CD14-positive monocyte (primary cell): ENCODE measurements at regions not wholly inside any gene's neighbourhood (a gene's known extent, or its start where the extent isn't known, plus 50 kb on each side); places are given as distances from the start of the nearest gene placed in this dataset.

Source experiments
- DNase-seq, 3 donors: peaks; one replicate each; pipeline ENCODE4 v3.0.0-alpha.2; 2011 to 2022
- H2AFZ ChIP-seq: 2 replicates; pipeline ENCODE4 v1.6.0; 2012; ENCODE audit warnings: mild to moderate bottlenecking, low read depth, low read length, inconsistent platforms; ENCODE audit not compliant: insufficient read depth, poor library complexity, severe bottlenecking
- H3K27ac ChIP-seq, 2 donors: 1 replicate in 1 of 2; 2 replicates in 1 of 2; pipeline ENCODE4 v1.5.1; 2012 to 2013; ENCODE audit warnings: low read length in 2 of 2, control low read depth in 1 of 2, inconsistent platforms in 1 of 2, low read depth in 1 of 2, mild to moderate bottlenecking in 1 of 2
- H3K27me3 ChIP-seq, 2 donors: one replicate each; pipeline versions ENCODE4 v1.6.0 to v1.6.1; 2011 to 2013; ENCODE audit warnings: low read length in 2 of 2; ENCODE audit not compliant: control insufficient read depth in 2 of 2, insufficient read depth in 2 of 2
- H3K36me3 ChIP-seq, 2 donors: replicated peaks in 1 of 2; 1 replicate in 1 of 2; 2 replicates in 1 of 2; pipeline versions ENCODE4 v1.5.1 to v1.6.1; 2012 to 2013; ENCODE audit warnings: low read length in 2 of 2, control low read depth in 1 of 2, inconsistent platforms in 1 of 2, mild to moderate bottlenecking in 1 of 2; ENCODE audit not compliant: insufficient read depth in 2 of 2, control insufficient read depth in 1 of 2
- H3K4me1 ChIP-seq, 2 donors: 1 replicate in 1 of 2; 2 replicates in 1 of 2; pipeline versions ENCODE4 v1.5.1 to v1.6.1; 2012 to 2013; ENCODE audit warnings: low read length in 2 of 2, control low read depth in 1 of 2, inconsistent platforms in 1 of 2, mild to moderate bottlenecking in 1 of 2, moderate library complexity in 1 of 2; ENCODE audit not compliant: insufficient read depth in 2 of 2, control insufficient read depth in 1 of 2
- H3K4me2 ChIP-seq: replicated peaks from 2 replicates; pipeline ENCODE3; 2012; ENCODE audit warnings: low read length, moderate library complexity, mild to moderate bottlenecking; ENCODE audit not compliant: poor library complexity, severe bottlenecking; ENCODE audit errors: extremely low read depth
- H3K4me3 ChIP-seq, 3 experiments: fragments of 200-600 bp in 1 of 3; sonication (generic) in 1 of 3; replicated peaks in 1 of 3; 1 replicate in 2 of 3; 2 replicates in 1 of 3; pipeline ENCODE4 v1.5.1; 2011 to 2013; ENCODE audit warnings: low read length in 3 of 3, mild to moderate bottlenecking in 3 of 3, control low read depth in 2 of 3, low read depth in 2 of 3, inconsistent platforms in 1 of 3, moderate library complexity in 1 of 3
- H3K79me2 ChIP-seq: 2 replicates; pipeline ENCODE4 v1.6.0; 2012; ENCODE audit warnings: mild to moderate bottlenecking, control low read depth, inconsistent platforms, low read length, moderate library complexity; ENCODE audit not compliant: insufficient read depth
- H3K9ac ChIP-seq: 2 replicates; pipeline ENCODE4 v1.6.0; 2017; ENCODE audit warnings: low read length, mild to moderate bottlenecking; ENCODE audit not compliant: insufficient read depth, poor library complexity, severe bottlenecking
- H3K9me3 ChIP-seq, 2 donors: replicated peaks in 1 of 2; 1 replicate in 1 of 2; 2 replicates in 1 of 2; pipeline versions ENCODE4 v1.5.1 to v1.6.1; 2012 to 2013; ENCODE audit warnings: low read length in 2 of 2, control low read depth in 1 of 2; ENCODE audit not compliant: control insufficient read depth in 1 of 2, insufficient read depth in 1 of 2
- H4K20me1 ChIP-seq: 2 replicates; pipeline ENCODE4 v1.6.0; 2012; ENCODE audit warnings: mild to moderate bottlenecking, low read length, control low read depth, moderate library complexity; ENCODE audit not compliant: insufficient read depth
- H3K27ac Mint-ChIP-seq, 7 donors: one replicate each; pipeline ENCODE4 v1.8.0; 2020; ENCODE audit warnings: mild to moderate bottlenecking in 7 of 7, mixed read lengths in 7 of 7, moderate library complexity in 6 of 7, inconsistent platforms in 2 of 7
- H3K27me3 Mint-ChIP-seq, 3 donors: one replicate each; pipeline ENCODE4 v1.8.0; 2021 to 2022; ENCODE audit warnings: low read depth in 3 of 3, mild to moderate bottlenecking in 3 of 3, mixed read lengths in 3 of 3, moderate library complexity in 3 of 3, inconsistent platforms in 1 of 3
- H3K36me3 Mint-ChIP-seq, 2 donors: one replicate each; pipeline ENCODE4 v1.8.0; 2020; ENCODE audit warnings: mixed read lengths in 2 of 2, inconsistent platforms in 1 of 2, mild to moderate bottlenecking in 1 of 2
- H3K4me1 Mint-ChIP-seq: one replicate; pipeline ENCODE4 v1.8.0; 2020; ENCODE audit warnings: mild to moderate bottlenecking, mixed read lengths
- H3K4me3 Mint-ChIP-seq, 2 donors: one replicate each; pipeline ENCODE4 v1.8.0; 2020; ENCODE audit warnings: mild to moderate bottlenecking in 2 of 2, mixed read lengths in 2 of 2, moderate library complexity in 1 of 2
- H3K9me3 Mint-ChIP-seq, 7 donors: one replicate each; pipeline ENCODE4 v1.8.0; 2020 to 2022; ENCODE audit warnings: mixed read lengths in 7 of 7, mild to moderate bottlenecking in 6 of 7, moderate library complexity in 6 of 7, inconsistent platforms in 2 of 7
- WGBS: methylation state at CpG from one replicate; pipeline ENCODE4 v1.1.5; 2013; ENCODE audit warnings: missing lambda C conversion rate; ENCODE audit not compliant: insufficient coverage; 5-methylcytosine and 5-hydroxymethylcytosine counted together
- intact Hi-C, 2 donors: fragments of 100-400 bp; cut with micrococcal nuclease; formaldehyde crosslinking; loops; one replicate each; pipeline versions ENCODE4 v1.15.0 to v1.15.1; 2023
- TF ChIP-seq, protein P1 (sequence below): fragments of 200-600 bp; IDR thresholded peaks from one replicate; pipeline ENCODE4 v1.8.0; 2022; ENCODE audit warnings: antibody characterized with exemption, mild to moderate bottlenecking

DNA sequence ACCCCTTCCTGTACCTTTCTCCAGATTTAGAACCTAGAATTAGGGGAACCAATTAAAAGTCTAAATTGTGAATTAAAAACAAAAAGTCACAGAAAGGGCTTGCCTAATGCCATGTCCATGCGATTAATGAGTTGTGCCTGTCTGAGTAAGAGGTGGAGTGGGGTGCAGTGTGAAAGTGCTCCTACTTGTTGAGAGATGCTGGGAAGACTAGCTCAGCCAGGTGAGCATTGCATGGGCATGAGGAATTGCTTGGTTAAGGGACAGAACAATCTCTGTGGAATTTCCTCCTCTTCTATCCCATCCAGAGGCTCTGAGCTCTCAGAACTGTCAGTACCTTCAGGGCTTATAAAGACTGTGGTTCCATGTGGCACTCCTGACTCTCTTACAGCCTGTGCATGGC is 159.0 kb upstream of the UBL3 start:
- Histone ChIP-seq H3K4me3 (no peak overlapping the region), H3K79me2 (no peaks in the 10 kb centered on the region), H3K27me3 (no peaks in the 10 kb centered on the region), H3K4me1 (peaks cover 0 to 5% of the 10 kb centered on the region in 2 donors), H3K4me2 (no peak overlapping the region), H3K9ac (no peak overlapping the region), H3K27ac (no peak overlapping the region), H2AFZ (no peak overlapping the region), H4K20me1 (no peaks in the 10 kb centered on the region), H3K36me3 (no peaks in the 10 kb centered on the region), H3K9me3 (no peaks in the 10 kb centered on the region)
- Mint-ChIP-seq H3K27ac (no peak overlapping the region), H3K36me3 (no peaks in the 10 kb centered on the region), H3K4me1 (peaks cover 9% of the 10 kb centered on the region), H3K27me3 (peaks cover 0 to 3% (median 2%) of the 10 kb centered on the region in 3 donors), H3K9me3 (peaks cover 0 to 2% (median 0%) of the 10 kb centered on the region in 7 donors), H3K4me3 (no peak overlapping the region)
- no peak for DNase-seq
- intact Hi-C loops = no loop called here
- TF ChIP-seq, protein P1, sequence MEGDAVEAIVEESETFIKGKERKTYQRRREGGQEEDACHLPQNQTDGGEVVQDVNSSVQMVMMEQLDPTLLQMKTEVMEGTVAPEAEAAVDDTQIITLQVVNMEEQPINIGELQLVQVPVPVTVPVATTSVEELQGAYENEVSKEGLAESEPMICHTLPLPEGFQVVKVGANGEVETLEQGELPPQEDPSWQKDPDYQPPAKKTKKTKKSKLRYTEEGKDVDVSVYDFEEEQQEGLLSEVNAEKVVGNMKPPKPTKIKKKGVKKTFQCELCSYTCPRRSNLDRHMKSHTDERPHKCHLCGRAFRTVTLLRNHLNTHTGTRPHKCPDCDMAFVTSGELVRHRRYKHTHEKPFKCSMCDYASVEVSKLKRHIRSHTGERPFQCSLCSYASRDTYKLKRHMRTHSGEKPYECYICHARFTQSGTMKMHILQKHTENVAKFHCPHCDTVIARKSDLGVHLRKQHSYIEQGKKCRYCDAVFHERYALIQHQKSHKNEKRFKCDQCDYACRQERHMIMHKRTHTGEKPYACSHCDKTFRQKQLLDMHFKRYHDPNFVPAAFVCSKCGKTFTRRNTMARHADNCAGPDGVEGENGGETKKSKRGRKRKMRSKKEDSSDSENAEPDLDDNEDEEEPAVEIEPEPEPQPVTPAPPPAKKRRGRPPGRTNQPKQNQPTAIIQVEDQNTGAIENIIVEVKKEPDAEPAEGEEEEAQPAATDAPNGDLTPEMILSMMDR = no peak
- 100% methylated on average over 1 of the region's 1 CpG for WGBS

DNA sequence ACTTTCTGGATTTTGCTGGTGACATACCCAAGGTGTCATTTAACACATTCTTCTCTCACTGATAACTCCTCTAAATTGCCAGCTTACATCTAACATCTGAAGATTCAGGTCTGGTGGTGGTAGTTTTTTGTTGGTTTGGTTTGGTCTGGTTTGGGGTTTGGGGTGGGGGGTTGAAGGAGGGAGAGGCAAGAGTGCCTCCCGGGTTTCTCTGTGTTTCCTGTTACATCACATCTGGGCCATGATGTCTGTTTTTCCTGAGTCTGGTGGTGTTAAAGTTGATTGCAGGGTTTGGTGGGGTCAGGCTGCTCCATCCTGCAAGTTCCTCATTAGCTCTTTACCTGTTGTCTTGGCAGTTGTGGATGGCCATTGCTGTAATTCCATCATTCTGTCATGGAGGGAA is 155.8 kb upstream of the UBL3 start:
- Histone ChIP-seq H3K4me2 (no peak overlapping the region), H3K4me1 (peaks cover 0 to 8% of the 10 kb centered on the region in 2 donors), H2AFZ (no peak overlapping the region), H3K79me2 (no peaks in the 10 kb centered on the region), H3K36me3 (no peaks in the 10 kb centered on the region), H3K9me3 (no peaks in the 10 kb centered on the region), H3K9ac (no peak overlapping the region), H3K27ac (no peak overlapping the region), H3K27me3 (no peaks in the 10 kb centered on the region), H4K20me1 (no peaks in the 10 kb centered on the region), H3K4me3 (no peak overlapping the region)
- H3K4me3 Mint-ChIP-seq = no peak overlapping the region
- DNase-seq = no peak
- no peak overlapping the region for H3K27ac Mint-ChIP-seq
- peaks cover 12% of the 10 kb centered on the region for H3K4me1 Mint-ChIP-seq
- H3K27me3 Mint-ChIP-seq = peaks cover 0 to 4% (median 2%) of the 10 kb centered on the region in 3 donors
- H3K36me3 Mint-ChIP-seq = no peaks in the 10 kb centered on the region
- intact Hi-C loops = no loop called here
- WGBS = 0% methylated on average over 1 of the region's 1 CpG
- H3K9me3 Mint-ChIP-seq = no peaks in the 10 kb centered on the region
- TF ChIP-seq, protein P1 = no peak
